Heart right ventricle (tissue), 16 donors: ENCODE measurements at regions not wholly inside any gene's neighbourhood (a gene's known extent, or its start where the extent isn't known, plus 50 kb on each side); places are given as distances from the start of the nearest gene placed in this dataset.

Source experiments
- ATAC-seq, 8 donors: fragments of 200-7000 bp; cut with Tn5 transposase; one replicate each; pipeline ENCODE4 v1.9.1; 2020; ENCODE audit warnings: mild to moderate bottlenecking in 8 of 8, moderate library complexity in 8 of 8, moderate number of reproducible peaks in 1 of 8
- DNase-seq, 2 donors: peaks; one replicate each; pipeline ENCODE4 v3.0.0-alpha.2; 2020
- H3K27ac ChIP-seq, 10 donors: fragments of 200-600 bp; sonication (generic) in 2 of 10; one replicate each; pipeline versions ENCODE4 v1.5.0 to v1.8.0; 2020 to 2022; ENCODE audit warnings: mild to moderate bottlenecking in 3 of 10
- H3K27me3 ChIP-seq, 7 donors: fragments of 200-600 bp; one replicate each; pipeline ENCODE4 v1.8.0; 2021 to 2022; ENCODE audit warnings: mild to moderate bottlenecking in 2 of 7
- H3K36me3 ChIP-seq, 9 donors: fragments of 200-600 bp; sonication (generic) in 1 of 9; one replicate each; pipeline versions ENCODE4 v1.5.0 to v1.8.0; 2020 to 2022; ENCODE audit warnings: mild to moderate bottlenecking in 2 of 9
- H3K4me1 ChIP-seq, 9 donors: fragments of 200-600 bp; sonication (generic) in 1 of 9; one replicate each; pipeline versions ENCODE4 v1.5.0 to v1.8.0; 2020 to 2022; ENCODE audit warnings: mild to moderate bottlenecking in 4 of 9
- H3K4me3 ChIP-seq, 10 donors: fragments of 200-600 bp; sonication (generic) in 2 of 10; one replicate each; pipeline versions ENCODE4 v1.5.0 to v1.8.0; 2020 to 2022; ENCODE audit warnings: mild to moderate bottlenecking in 7 of 10, moderate library complexity in 2 of 10
- H3K9me3 ChIP-seq, 11 donors: fragments of 200-600 bp in 10 of 11; sonication (generic) in 2 of 11; one replicate each; pipeline versions ENCODE4 v1.5.0 to v1.8.0; 2013 to 2022; ENCODE audit warnings: mild to moderate bottlenecking in 2 of 11, control low read depth in 1 of 11, moderate library complexity in 1 of 11
- WGBS, 2 donors: extraction: QIAGEN DNeasy Blood & Tissue Kit; methylation state at CpG; one replicate each; pipeline ENCODE4 v1.1.7; 2013; ENCODE audit warnings: inconsistent platforms in 1 of 2; 5-methylcytosine and 5-hydroxymethylcytosine counted together
- intact Hi-C, 10 donors: fragments of 100-400 bp; cut with DNase I; formaldehyde crosslinking; loops; one replicate each; pipeline versions ENCODE4 v1.11.1 to v1.14.2; 2022
- TF ChIP-seq, protein P1 (sequence below), 9 donors: fragments of 200-600 bp; sonication (generic) in 2 of 9; IDR thresholded peaks; one replicate each; pipeline versions ENCODE4 v1.5.0 to v1.8.0; 2021 to 2022; ENCODE audit warnings: antibody characterized with exemption in 9 of 9, mild to moderate bottlenecking in 5 of 9, moderate library complexity in 1 of 9
- donor health status: Arrhythmogenic right ventricular cardiomyopathy.
- donor health status: ischemic (EF 13 %, LVEDD 7.1; RV severe dilation, severe dysfunction).
- donor health status: healthy with polysubstance abuse.
- donor health status: DM: no; HTN: yes; CAD: no.
- donor health status: DM: no; HTN: no; CAD: no.
- donor health status: ischemic (EF 25% LVEDD 6.9; RV normal size, moderate dysfunction).
- donor health status: ischemic (EF 25% LVEDD 5.7; RV mildly dilated, moderate dysfunction).
- donor health status: healthy.
- donor health status: DM: yes; HTN: yes; CAD: no.
- donor health status: Ischemic cardiomyopathy.
- donor health status: ischemic (EF 35%, LVEDD 5.7; RV mildly dilated, moderate dysfunction).
- donor health status: nonischemic (EF 11% LVEDD 7.7; RV severe dilation, severe dysfunction).
- donor health status: DM: yes; HTN: yes; CAD: no.
- donor health status: PGD.
- donor health status: ischemic (EF 29% LVEDD 5.4; RV normal size, mild dysfunction).
- donor health status: nonischemic (EF 23%, LVEDD 6.1; RV moderate dilation, normal function).

DNA sequence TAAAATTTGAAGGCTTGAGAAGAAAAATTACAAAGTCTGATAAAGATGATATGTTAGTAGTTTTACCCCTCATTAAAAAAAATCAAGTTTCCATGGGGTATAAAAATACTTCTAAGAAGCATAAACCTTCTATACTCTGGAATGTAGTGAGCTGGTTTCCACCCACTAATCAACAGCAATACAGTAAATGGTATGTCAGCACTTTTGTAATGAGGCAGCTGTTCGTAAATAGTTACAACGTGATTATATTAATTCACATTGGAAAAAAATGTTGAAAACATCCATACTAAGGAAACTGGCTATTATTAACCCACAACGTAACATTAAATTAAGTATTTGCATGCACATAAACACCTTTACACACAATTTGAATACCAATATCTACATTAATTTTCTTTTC lies 283.1 kb upstream of the FAM174A start:
- no peak overlapping the region for H3K27ac ChIP-seq
- ATAC-seq: no peak
- H3K4me1 ChIP-seq: no peaks in the 10 kb centered on the region
- intact Hi-C loops: no loop called here
- H3K4me3 ChIP-seq: no peak overlapping the region
- no peaks in the 10 kb centered on the region for H3K36me3 ChIP-seq
- 57 to 67% methylated on average over 3 of the region's 3 CpGs for WGBS, 2 donors
- DNase-seq: no peak
- TF ChIP-seq, protein P1, sequence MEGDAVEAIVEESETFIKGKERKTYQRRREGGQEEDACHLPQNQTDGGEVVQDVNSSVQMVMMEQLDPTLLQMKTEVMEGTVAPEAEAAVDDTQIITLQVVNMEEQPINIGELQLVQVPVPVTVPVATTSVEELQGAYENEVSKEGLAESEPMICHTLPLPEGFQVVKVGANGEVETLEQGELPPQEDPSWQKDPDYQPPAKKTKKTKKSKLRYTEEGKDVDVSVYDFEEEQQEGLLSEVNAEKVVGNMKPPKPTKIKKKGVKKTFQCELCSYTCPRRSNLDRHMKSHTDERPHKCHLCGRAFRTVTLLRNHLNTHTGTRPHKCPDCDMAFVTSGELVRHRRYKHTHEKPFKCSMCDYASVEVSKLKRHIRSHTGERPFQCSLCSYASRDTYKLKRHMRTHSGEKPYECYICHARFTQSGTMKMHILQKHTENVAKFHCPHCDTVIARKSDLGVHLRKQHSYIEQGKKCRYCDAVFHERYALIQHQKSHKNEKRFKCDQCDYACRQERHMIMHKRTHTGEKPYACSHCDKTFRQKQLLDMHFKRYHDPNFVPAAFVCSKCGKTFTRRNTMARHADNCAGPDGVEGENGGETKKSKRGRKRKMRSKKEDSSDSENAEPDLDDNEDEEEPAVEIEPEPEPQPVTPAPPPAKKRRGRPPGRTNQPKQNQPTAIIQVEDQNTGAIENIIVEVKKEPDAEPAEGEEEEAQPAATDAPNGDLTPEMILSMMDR (IDR thresholded peaks at IDR 0.05): no peak
- no peaks in the 10 kb centered on the region for H3K27me3 ChIP-seq
- H3K9me3 ChIP-seq: no peaks in the 10 kb centered on the region

DNA sequence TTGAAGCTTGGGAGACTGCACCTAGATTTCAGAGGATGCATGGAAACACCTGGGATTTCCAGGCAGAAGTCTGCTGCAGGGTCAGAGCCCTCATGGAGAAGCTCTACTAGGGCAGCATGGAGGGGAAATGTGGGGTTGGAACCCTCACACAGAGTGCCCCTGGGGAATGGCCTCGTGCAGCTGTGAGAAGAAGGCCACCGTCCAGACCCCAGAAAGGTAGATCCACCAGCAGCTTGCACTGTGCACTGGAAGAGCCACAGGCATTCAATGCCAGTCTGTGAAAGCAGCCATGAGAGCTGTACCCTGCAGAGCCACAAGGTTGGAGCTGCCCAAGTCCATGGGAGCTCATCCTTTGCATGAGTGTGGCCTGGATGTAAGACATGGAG lies 285.3 kb upstream of the FAM174A start:
- H3K27me3 ChIP-seq: no peaks in the 10 kb centered on the region
- no peak overlapping the region for H3K27ac ChIP-seq
- ATAC-seq (no peak), DNase-seq (no peak)
- H3K4me3 ChIP-seq: no peak overlapping the region
- H3K4me1 ChIP-seq: no peaks in the 10 kb centered on the region
- intact Hi-C loops: no loop called here
- no peaks in the 10 kb centered on the region for H3K36me3 ChIP-seq
- H3K9me3 ChIP-seq: no peaks in the 10 kb centered on the region
- TF ChIP-seq, protein P1 (IDR thresholded peaks at IDR 0.05): no peak
- 78 to 79% methylated on average over 2 of the region's 2 CpGs for WGBS, 2 donors

DNA sequence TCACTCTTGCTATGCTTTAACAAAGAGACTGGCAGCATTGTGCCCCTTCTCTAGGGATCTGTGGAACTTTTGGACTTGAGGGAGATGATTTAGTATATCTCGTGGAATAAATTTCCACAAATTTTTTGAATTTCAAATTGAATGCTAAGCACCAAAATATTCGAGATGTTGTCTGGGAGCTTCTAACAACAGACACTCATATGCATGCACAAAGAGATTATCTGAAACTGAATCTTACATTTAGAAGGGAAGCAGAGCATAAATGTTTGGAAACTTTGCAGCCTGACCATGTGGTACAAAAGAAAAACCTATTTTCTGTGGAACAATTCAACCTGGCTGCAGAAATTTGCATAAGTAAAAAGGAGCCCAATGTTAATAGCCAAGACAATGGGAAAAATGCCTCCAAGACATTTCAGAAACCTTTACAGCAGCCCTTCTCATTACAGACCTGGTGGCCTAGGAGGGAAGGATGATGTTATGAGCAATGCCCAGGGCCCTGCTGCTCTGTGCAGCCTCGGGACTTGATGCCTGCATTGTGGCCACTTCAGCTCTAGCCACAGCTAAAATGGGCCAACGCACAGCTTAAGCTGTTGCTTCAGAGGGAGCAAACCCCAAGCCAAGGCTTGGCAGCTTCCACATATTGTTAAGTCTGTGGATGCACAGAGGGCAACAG lies 285.8 kb upstream of the FAM174A start:
- Histone ChIP-seq H3K4me1 (no peaks in the 10 kb centered on the region), H3K27me3 (no peaks in the 10 kb centered on the region), H3K9me3 (no peaks in the 10 kb centered on the region), H3K27ac (no peak overlapping the region), H3K36me3 (no peaks in the 10 kb centered on the region), H3K4me3 (no peak overlapping the region)
- TF ChIP-seq, protein P1 (IDR thresholded peaks at IDR 0.05): no peak
- intact Hi-C loops: no loop called here
- ATAC-seq (no peak), DNase-seq (no peak)
- 81 to 86% methylated on average over 4 of the region's 4 CpGs for WGBS, 2 donors

DNA sequence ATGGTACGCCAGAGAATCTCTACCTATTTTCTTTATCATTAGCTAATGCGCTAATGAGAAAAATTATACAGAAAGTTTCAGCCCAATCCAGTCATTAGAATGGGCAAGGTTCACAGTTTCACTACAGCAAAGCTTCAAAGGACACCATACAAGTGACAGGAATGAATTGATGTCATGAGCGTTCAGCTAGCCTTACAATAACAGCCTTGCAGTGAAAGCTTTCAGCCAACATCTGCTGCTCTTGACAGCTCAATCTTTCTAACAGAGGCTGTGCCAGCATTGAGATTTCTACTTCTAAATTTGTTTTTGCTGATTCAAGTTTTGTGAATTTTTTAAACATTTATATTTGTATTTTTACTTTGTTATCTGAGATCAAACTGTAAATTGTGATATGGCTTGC lies 302.4 kb upstream of the FAM174A start:
- no peaks in the 10 kb centered on the region for H3K36me3 ChIP-seq
- no peak for ATAC-seq
- intact Hi-C loops: no loop called here
- DNase-seq: no peak
- WGBS, 2 donors: 72 to 79% methylated on average over 3 of the region's 3 CpGs
- H3K4me1 ChIP-seq: no peaks in the 10 kb centered on the region
- peaks cover 0 to 26% (median 0%) of the 10 kb centered on the region in 11 donors for H3K9me3 ChIP-seq
- H3K4me3 ChIP-seq: no peak overlapping the region
- no peak overlapping the region for H3K27ac ChIP-seq
- TF ChIP-seq, protein P1 (IDR thresholded peaks at IDR 0.05): no peak
- no peaks in the 10 kb centered on the region for H3K27me3 ChIP-seq
